ENCODE measurements at regions not wholly inside any gene's neighbourhood (a gene's known extent, or its start where the extent isn't known, plus 50 kb on each side); places are given as distances from the start of the nearest gene placed in this dataset.

GRCh38 chr3:36013425-36013824 is 366.9 kb upstream of the STAC start:
- no peak overlapping the region for H2BK12ac ChIP-seq (ENCODE audit: low read depth, low read length)
- no peak overlapping the region for H3K23ac ChIP-seq (ENCODE audit: insufficient read length)
- H2BK20ac ChIP-seq (ENCODE audit: low read length), result no peak overlapping the region
- no peak for FAIRE-seq
- H3K14ac ChIP-seq (ENCODE audit: insufficient read length), result no peak overlapping the region
- no peaks in the 10 kb centered on the region; a peak in 1 of 8 replicates for H3K36me3 ChIP-seq (ENCODE audit: control insufficient read depth in 2 of 4, insufficient read depth in 4 of 4, low read length in 3 of 4)
- no peak overlapping the region for H3K4ac ChIP-seq (replicated peaks; ENCODE audit: insufficient read length, low read depth, low read length)
- no peak overlapping the region for H4K5ac ChIP-seq (ENCODE audit: insufficient read length, low read depth, low read length)
- H3K23me2 ChIP-seq (ENCODE audit: low read depth, low read length), result no peaks in the 10 kb centered on the region
- no peak overlapping the region for H3K56ac ChIP-seq (replicated peaks; ENCODE audit: insufficient read length, low read depth, low read length)
- H2BK120ac ChIP-seq (replicated peaks; ENCODE audit: low read depth, low read length), result no peak overlapping the region
- no peaks in the 10 kb centered on the region for H3K27me3 ChIP-seq (replicated peaks in 1 of 4; ENCODE audit: control insufficient read depth in 3 of 4, extremely low read depth in 1 of 4, insufficient read depth in 3 of 4, low read length in 3 of 4)
- H3K79me2 ChIP-seq (ENCODE audit: control insufficient read depth in 1 of 2, insufficient read depth in 2 of 2, low read length in 2 of 2), result no peaks in the 10 kb centered on the region
- peaks cover 0 to 3% of the 10 kb centered on the region in 2 experiments; a peak in 2 of 4 replicates for H3K9me3 ChIP-seq (ENCODE audit: insufficient read depth in 2 of 2, low read depth in 1 of 2, low read length in 1 of 2)
- no peak overlapping the region for H4K91ac ChIP-seq (replicated peaks; ENCODE audit: insufficient read length, low read length)
- no peak overlapping the region for H2BK5ac ChIP-seq (ENCODE audit: low read depth, low read length)
- no peak overlapping the region for H2AK5ac ChIP-seq (ENCODE audit: low read depth, low read length)
- no peak overlapping the region for H2BK15ac ChIP-seq (ENCODE audit: low read length)
- no peak overlapping the region for H3K27ac ChIP-seq (ENCODE audit: low read depth, low read length)
- no peaks in the 10 kb centered on the region for H3K79me1 ChIP-seq (ENCODE audit: low read depth, low read length)
- H3K4me2 ChIP-seq (ENCODE audit: insufficient read depth in 1 of 2, low read depth in 2 of 2, low read length in 2 of 2), result no peak overlapping the region
- H4K20me1 ChIP-seq (replicated peaks in 1 of 2; ENCODE audit: control insufficient read depth in 1 of 2, insufficient read depth in 2 of 2, low read length in 2 of 2), result no peaks in the 10 kb centered on the region
- ChIA-PET CTCF (ENCODE audit: partially characterized antibody) (interaction anchor here (0.6 kb wide), 1 partner anchor 768 kb away, joined by 3 read pairs; no protein-coding TSS in a partner anchor), POLR2A (ENCODE audit: partially characterized antibody) (no interaction called here)
- DNase-seq (ENCODE audit: low read depth in 1 of 2, low spot score in 2 of 2), result no peak
- no peak overlapping the region for H2AFZ ChIP-seq (ENCODE audit: low read length)
- H3K4me1 ChIP-seq (replicated peaks in 1 of 4; ENCODE audit: control insufficient read depth in 3 of 4, insufficient read depth in 4 of 4, low read length in 3 of 4), result no peaks in the 10 kb centered on the region
- no peak overlapping the region for H3K18ac ChIP-seq (ENCODE audit: extremely low read depth, low read length)
- no peak overlapping the region for H3K4me3 ChIP-seq (ENCODE audit: extremely low read depth in 1 of 4, insufficient read depth in 2 of 4, low read depth in 3 of 4, low read length in 4 of 4)
- no peak overlapping the region for H4K8ac ChIP-seq (ENCODE audit: extremely low read depth, insufficient read depth, low read length)
- 93% methylated on average over 1 of the region's 1 CpG; no CpG with 5 or more reads in 1 of the 2 experiments for WGBS, 2 experiments (ENCODE audit: extremely low coverage in 1 of 2, insufficient coverage in 1 of 2, insufficient read length in 1 of 2, insufficient replicate concordance in 2 of 2, low coverage in 1 of 2, low lambda C conversion rate in 2 of 2, missing lambda C conversion rate in 1 of 2)
- TF ChIP-seq SIN3A (conservative IDR thresholded peaks at IDR 0.05 in 1 of 2, IDR thresholded peaks at IDR 0.05 in 1 of 2; ENCODE audit: low read depth in 1 of 2, low read length in 2 of 2), result no peak
- TF ChIP-seq POLR2AphosphoS5 (IDR thresholded peaks at IDR 0.05; ENCODE audit: low read depth, low read length), result no peak
- no peak for TF ChIP-seq KDM4A (IDR thresholded peaks at IDR 0.05; ENCODE audit: low read depth, low read length, severe bottlenecking)
- TF ChIP-seq GTF2F1 (IDR thresholded peaks at IDR 0.05; ENCODE audit: borderline replicate concordance, low read depth, low read length), result no peak
- TF ChIP-seq JUND (IDR thresholded peaks at IDR 0.05; ENCODE audit: low read length), result no peak
- no peak overlapping the region for H3K9ac ChIP-seq (replicated peaks in 1 of 4; ENCODE audit: extremely low read depth in 1 of 4, low read depth in 3 of 4, low read length in 3 of 4)

All from H1 (cell line).